ENCODE measurements at regions not wholly inside any gene's neighbourhood (a gene's known extent, or its start where the extent isn't known, plus 50 kb on each side); places are given as distances from the start of the nearest gene placed in this dataset.

DNA sequence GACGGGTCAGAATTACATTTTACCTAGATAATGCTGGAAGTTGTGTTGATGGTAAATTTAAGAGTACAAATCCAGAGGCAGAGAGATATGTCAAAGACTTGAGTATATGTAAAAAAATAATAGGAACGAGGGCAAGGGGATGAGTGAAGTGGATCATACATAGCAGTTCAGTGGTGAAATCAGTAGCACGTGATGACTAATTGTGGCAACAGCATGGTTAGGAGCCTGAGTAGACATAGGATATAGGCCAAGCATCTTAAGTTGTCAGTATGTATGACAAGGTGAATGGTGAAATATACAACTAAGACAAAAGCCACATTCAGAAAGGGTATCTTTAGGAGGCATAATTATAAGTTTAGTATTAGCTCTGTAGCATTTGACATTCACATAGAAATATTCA is 826.5 kb upstream of the PIK3C3 start:
- DNase-seq (ENCODE audit: low spot score) (no peak), ATAC-seq (no peak)
- no peak overlapping the region for H3K27ac ChIP-seq (ENCODE audit: low read depth)
- no peaks in the 10 kb centered on the region for H4K20me1 ChIP-seq (replicated peaks; ENCODE audit: insufficient read depth)
- H3K4me2 ChIP-seq, result no peak overlapping the region
- H3K27me3 ChIP-seq (ENCODE audit: insufficient read depth), result no peaks in the 10 kb centered on the region
- peaks cover 6% of the 10 kb centered on the region; the same call in 1 of the 2 replicates for H3K9me2 ChIP-seq (ENCODE audit: insufficient read depth)
- H2AFZ ChIP-seq, result no peak overlapping the region
- no peak overlapping the region for H3K27ac Mint-ChIP-seq
- H3K4me3 ChIP-seq, result no peak overlapping the region
- H3K9me3 Mint-ChIP-seq, result no peaks in the 10 kb centered on the region
- H3K36me3 ChIP-seq (ENCODE audit: insufficient read depth), result no peaks in the 10 kb centered on the region
- no peaks in the 10 kb centered on the region for H3K27me3 Mint-ChIP-seq (ENCODE audit: insufficient read depth, low read depth, poor library complexity)
- H3K79me2 ChIP-seq (replicated peaks; ENCODE audit: insufficient read depth), result no peaks in the 10 kb centered on the region
- H3K4me1 ChIP-seq (ENCODE audit: insufficient read depth), result no peaks in the 10 kb centered on the region
- TF ChIP-seq POLR2AphosphoS5 (IDR thresholded peaks at IDR 0.05; ENCODE audit: low read depth) (no peak), ZNF114 (CRISPR knock-in tag; IDR thresholded peaks at IDR 0.05) (no peak)
- H3K4me1 Mint-ChIP-seq, result peaks cover 6% of the 10 kb centered on the region; the same call in 2 of the 3 replicates
- H3F3A ChIP-seq (replicated peaks; ENCODE audit: low read depth), result no peaks in the 10 kb centered on the region
- H3K4me3 Mint-ChIP-seq, result no peak overlapping the region
- H3K36me3 Mint-ChIP-seq (ENCODE audit: low read depth), result no peaks in the 10 kb centered on the region

DNA sequence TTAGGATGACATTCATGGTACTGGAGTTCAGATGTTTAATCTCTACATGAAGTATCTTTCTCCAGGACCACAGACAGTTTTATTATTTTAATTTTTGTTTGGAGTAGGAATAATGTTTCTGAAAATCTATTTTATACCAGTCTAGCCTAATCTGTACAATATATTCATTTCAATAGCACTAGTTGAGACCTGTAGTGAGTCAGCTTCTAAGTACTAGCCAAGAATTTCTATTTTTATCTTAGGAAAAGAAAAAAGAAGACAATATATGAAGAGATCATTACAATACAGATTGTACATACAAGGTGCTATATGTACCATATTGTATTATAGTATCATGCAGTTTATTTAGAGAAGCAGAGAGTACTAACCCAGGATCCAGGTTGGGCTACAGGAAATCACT is 826.9 kb upstream of the PIK3C3 start:
- no peaks in the 10 kb centered on the region for H3K79me2 ChIP-seq (replicated peaks; ENCODE audit: insufficient read depth)
- H3K4me3 ChIP-seq, result no peak overlapping the region
- H4K20me1 ChIP-seq (replicated peaks; ENCODE audit: insufficient read depth), result no peaks in the 10 kb centered on the region
- H3K9me2 ChIP-seq (ENCODE audit: insufficient read depth), result peaks cover 6% of the 10 kb centered on the region; the same call in 1 of the 2 replicates
- no peaks in the 10 kb centered on the region for H3K27me3 ChIP-seq (ENCODE audit: insufficient read depth)
- Mint-ChIP-seq H3K27ac (no peak overlapping the region), H3K9me3 (no peaks in the 10 kb centered on the region), H3K4me3 (no peak overlapping the region), H3K4me1 (peaks cover 6% of the 10 kb centered on the region; the same call in 2 of the 3 replicates), H3K36me3 (ENCODE audit: low read depth) (no peaks in the 10 kb centered on the region), H3K27me3 (ENCODE audit: insufficient read depth, low read depth, poor library complexity) (no peaks in the 10 kb centered on the region)
- no peaks in the 10 kb centered on the region for H3F3A ChIP-seq (replicated peaks; ENCODE audit: low read depth)
- no peak overlapping the region for H3K27ac ChIP-seq (ENCODE audit: low read depth)
- no peaks in the 10 kb centered on the region for H3K36me3 ChIP-seq (ENCODE audit: insufficient read depth)
- ATAC-seq (no peak), DNase-seq (ENCODE audit: low spot score) (no peak)
- H3K4me2 ChIP-seq, result no peak overlapping the region
- no peak for TF ChIP-seq STAT1 (IDR thresholded peaks at IDR 0.05; ENCODE audit: unreplicated experiment)
- no peak for TF ChIP-seq JUNB (IDR thresholded peaks at IDR 0.05; ENCODE audit: unreplicated experiment)
- TF ChIP-seq, protein P1, sequence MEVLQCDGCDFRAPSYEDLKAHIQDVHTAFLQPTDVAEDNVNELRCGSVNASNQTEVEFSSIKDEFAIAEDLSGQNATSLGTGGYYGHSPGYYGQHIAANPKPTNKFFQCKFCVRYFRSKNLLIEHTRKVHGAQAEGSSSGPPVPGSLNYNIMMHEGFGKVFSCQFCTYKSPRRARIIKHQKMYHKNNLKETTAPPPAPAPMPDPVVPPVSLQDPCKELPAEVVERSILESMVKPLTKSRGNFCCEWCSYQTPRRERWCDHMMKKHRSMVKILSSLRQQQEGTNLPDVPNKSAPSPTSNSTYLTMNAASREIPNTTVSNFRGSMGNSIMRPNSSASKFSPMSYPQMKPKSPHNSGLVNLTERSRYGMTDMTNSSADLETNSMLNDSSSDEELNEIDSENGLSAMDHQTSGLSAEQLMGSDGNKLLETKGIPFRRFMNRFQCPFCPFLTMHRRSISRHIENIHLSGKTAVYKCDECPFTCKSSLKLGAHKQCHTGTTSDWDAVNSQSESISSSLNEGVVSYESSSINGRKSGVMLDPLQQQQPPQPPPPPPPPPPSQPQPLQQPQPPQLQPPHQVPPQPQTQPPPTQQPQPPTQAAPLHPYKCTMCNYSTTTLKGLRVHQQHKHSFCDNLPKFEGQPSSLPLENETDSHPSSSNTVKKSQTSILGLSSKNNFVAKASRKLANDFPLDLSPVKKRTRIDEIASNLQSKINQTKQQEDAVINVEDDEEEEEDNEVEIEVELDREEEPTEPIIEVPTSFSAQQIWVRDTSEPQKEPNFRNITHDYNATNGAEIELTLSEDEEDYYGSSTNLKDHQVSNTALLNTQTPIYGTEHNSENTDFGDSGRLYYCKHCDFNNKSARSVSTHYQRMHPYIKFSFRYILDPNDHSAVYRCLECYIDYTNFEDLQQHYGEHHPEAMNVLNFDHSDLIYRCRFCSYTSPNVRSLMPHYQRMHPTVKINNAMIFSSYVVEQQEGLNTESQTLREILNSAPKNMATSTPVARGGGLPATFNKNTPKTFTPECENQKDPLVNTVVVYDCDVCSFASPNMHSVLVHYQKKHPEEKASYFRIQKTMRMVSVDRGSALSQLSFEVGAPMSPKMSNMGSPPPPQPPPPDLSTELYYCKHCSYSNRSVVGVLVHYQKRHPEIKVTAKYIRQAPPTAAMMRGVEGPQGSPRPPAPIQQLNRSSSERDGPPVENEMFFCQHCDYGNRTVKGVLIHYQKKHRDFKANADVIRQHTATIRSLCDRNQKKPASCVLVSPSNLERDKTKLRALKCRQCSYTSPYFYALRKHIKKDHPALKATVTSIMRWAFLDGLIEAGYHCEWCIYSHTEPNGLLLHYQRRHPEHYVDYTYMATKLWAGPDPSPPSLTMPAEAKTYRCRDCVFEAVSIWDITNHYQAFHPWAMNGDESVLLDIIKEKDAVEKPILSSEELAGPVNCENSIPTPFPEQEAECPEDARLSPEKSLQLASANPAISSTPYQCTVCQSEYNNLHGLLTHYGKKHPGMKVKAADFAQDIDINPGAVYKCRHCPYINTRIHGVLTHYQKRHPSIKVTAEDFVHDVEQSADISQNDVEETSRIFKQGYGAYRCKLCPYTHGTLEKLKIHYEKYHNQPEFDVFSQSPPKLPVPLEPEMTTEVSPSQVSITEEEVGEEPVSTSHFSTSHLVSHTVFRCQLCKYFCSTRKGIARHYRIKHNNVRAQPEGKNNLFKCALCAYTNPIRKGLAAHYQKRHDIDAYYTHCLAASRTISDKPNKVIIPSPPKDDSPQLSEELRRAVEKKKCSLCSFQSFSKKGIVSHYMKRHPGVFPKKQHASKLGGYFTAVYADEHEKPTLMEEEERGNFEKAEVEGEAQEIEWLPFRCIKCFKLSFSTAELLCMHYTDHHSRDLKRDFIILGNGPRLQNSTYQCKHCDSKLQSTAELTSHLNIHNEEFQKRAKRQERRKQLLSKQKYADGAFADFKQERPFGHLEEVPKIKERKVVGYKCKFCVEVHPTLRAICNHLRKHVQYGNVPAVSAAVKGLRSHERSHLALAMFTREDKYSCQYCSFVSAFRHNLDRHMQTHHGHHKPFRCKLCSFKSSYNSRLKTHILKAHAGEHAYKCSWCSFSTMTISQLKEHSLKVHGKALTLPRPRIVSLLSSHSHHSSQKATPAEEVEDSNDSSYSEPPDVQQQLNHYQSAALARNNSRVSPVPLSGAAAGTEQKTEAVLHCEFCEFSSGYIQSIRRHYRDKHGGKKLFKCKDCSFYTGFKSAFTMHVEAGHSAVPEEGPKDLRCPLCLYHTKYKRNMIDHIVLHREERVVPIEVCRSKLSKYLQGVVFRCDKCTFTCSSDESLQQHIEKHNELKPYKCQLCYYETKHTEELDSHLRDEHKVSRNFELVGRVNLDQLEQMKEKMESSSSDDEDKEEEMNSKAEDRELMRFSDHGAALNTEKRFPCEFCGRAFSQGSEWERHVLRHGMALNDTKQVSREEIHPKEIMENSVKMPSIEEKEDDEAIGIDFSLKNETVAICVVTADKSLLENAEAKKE (CRISPR knock-in tag; IDR thresholded peaks at IDR 0.05), result no peak
- TF ChIP-seq, protein P2, sequence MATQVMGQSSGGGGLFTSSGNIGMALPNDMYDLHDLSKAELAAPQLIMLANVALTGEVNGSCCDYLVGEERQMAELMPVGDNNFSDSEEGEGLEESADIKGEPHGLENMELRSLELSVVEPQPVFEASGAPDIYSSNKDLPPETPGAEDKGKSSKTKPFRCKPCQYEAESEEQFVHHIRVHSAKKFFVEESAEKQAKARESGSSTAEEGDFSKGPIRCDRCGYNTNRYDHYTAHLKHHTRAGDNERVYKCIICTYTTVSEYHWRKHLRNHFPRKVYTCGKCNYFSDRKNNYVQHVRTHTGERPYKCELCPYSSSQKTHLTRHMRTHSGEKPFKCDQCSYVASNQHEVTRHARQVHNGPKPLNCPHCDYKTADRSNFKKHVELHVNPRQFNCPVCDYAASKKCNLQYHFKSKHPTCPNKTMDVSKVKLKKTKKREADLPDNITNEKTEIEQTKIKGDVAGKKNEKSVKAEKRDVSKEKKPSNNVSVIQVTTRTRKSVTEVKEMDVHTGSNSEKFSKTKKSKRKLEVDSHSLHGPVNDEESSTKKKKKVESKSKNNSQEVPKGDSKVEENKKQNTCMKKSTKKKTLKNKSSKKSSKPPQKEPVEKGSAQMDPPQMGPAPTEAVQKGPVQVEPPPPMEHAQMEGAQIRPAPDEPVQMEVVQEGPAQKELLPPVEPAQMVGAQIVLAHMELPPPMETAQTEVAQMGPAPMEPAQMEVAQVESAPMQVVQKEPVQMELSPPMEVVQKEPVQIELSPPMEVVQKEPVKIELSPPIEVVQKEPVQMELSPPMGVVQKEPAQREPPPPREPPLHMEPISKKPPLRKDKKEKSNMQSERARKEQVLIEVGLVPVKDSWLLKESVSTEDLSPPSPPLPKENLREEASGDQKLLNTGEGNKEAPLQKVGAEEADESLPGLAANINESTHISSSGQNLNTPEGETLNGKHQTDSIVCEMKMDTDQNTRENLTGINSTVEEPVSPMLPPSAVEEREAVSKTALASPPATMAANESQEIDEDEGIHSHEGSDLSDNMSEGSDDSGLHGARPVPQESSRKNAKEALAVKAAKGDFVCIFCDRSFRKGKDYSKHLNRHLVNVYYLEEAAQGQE (IDR thresholded peaks at IDR 0.05; ENCODE audit: unreplicated experiment), result no peak
- no peak for TF ChIP-seq ZNF331 (CRISPR knock-in tag; IDR thresholded peaks at IDR 0.05; ENCODE audit: low read depth)
- no peaks in the 10 kb centered on the region for H3K4me1 ChIP-seq (ENCODE audit: insufficient read depth)
- H2AFZ ChIP-seq, result no peak overlapping the region

Measured in GM23338 (cell line).